NCI-H2107 (cell line): ENCODE measurements at regions not wholly inside any gene's neighbourhood (a gene's known extent, or its start where the extent isn't known, plus 50 kb on each side); places are given as distances from the start of the nearest gene placed in this dataset.
"Not testable (repeated sequence)": the region's sequence is repeated elsewhere in the genome, so short reads cannot be mapped to it uniquely, and the experiment has no call there.

Source experiments
- DNase-seq: peaks from one replicate; lab custom pipeline; 2025; lab: John Stamatoyannopoulos, UW

- DNase-seq, result no peak
These were observed 158.3 kb downstream of the PDCD6IP start for GRCh38 chr3:33956776-33957175.

DNA sequence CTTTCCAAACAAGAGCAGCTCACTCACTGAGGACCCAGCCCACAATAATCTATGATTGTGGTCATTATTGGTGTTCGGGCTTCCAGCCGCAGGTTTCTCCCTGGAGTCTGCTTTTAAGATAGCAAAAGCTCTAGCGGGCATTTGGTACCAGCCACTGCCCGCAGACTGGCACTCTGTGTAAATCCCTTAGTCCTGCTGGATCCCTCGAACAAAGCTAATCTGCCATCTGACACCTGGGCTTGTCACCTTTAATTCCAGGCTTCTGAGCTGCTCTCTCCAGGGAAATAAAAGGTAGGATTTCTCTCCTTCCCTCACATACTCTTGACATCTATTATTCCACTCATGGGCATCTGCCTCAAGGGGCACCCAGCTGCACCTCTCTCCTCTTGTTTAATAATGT, 158.7 kb downstream of the PDCD6IP start:
- no peak for DNase-seq

DNA sequence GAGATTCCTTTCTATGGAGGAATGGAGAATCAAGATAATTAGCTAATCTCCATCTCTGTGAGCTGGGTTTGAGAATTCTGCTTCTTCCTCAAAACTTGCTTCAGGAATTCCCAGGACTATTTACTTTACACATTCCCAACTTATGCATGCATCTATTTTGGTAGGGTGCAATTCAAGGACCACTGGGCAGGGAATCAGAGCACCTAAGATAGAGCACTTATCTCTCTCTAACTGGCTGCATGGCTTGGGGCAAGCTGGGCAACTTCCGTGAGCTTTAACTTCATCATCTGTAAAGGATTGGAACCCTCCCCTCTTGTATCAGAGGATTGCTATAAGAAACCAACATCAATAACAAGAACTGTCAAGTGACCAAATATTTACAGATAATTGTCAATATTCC, 160.2 kb downstream of the PDCD6IP start:
- DNase-seq, result no peak

- DNase-seq, result no peak
These were observed 164.0 kb downstream of the PDCD6IP start for GRCh38 chr3:33962396-33962795.

GRCh38 chr3:33970180-33970579, 171.8 kb downstream of the PDCD6IP start:
- not testable (repeated sequence) for DNase-seq

GRCh38 chr3:33971055-33971454, 172.6 kb downstream of the PDCD6IP start:
- DNase-seq, result no peak

- no peak for DNase-seq
These were observed 177.0 kb downstream of the PDCD6IP start for GRCh38 chr3:33975463-33975862.

DNA sequence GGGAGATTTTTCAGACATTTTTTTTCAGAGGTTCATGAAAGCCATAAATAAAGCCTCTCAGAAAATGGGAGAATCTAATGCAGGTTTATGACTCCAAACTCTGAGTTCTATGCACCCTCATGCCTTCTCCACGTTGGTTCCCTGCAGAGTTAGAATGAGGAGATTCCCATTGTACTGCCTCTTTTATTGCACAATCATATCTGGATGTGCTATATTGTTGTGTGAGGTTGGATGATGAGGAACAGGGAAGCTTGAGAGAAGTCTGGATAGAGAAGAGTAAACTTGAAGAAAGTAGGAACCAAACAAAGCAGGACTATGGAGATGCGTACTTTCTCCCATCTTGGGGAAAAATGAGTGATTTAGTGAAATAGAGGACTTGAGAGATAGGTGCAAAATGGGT, 178.8 kb downstream of the PDCD6IP start:
- DNase-seq, result no peak

- no peak for DNase-seq
These were observed 181.8 kb downstream of the PDCD6IP start for GRCh38 chr3:33980252-33980651.

- DNase-seq, result no peak
These were observed 183.9 kb downstream of the PDCD6IP start for GRCh38 chr3:33982269-33982798.

- not testable (repeated sequence) for DNase-seq
These were observed 184.5 kb downstream of the PDCD6IP start for GRCh38 chr3:33982949-33983348.

DNA sequence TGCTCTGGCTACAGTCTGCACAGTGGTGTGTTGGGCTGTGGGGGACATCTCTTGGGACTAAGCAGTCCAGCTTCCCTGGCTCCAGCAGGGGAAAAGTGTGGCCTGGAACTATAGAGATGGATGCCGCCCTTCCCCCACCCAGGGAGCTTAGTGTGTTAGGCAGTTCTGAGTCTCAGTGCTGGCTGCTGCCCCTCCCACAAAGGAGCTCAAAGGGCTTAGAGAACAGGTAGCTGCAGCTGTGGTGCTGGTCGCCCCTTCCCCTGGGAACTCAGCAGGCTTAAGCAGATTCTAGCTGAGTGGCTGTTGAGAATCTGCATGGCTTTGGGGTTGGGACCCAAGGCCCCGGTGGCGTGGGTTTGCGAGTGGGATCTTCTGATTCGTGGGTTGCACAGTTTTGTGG, 190.8 kb downstream of the PDCD6IP start:
- DNase-seq, result no peak

DNA sequence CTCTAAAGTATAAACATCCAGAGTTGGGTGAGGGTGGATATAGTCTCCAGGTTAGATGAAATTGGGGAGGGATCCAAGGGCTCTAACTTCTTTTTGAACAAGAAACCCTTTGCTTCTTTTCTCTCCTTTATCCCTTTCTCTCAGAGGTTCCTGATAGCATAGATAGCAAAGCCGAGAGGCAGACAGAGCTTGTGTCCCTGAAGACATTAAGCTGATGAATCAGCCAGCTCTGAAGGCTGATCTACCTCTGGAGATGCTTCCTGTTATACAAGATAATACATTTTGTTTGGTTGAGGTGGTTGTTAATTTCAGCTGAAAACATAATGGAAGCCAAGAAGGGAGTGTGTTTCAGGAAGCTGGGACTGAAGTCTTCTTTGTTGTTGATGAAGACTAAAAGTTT, 193.2 kb downstream of the PDCD6IP start:
- no peak for DNase-seq

GRCh38 chr3:33993631-33994030, 195.2 kb downstream of the PDCD6IP start:
- DNase-seq, result no peak

DNA sequence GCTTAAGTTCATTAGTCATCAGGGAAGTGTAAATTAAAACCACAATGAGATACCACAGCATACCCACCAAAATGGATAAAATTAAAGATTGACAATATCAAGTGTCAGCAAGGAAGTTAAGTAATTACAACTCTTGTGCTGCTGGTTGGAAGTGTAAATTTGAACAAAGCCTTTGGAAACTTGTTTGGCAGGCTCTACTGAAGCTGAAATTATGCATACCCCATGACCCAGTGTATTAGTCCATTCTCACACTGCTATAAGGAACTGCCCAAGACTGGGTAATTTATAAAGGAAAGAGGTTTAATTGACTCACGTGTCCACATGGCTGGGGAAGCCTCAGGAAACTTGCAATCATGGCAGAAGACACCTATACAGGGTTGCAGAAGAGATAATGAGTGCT, 196.1 kb downstream of the PDCD6IP start:
- DNase-seq, result no peak

GRCh38 chr3:34000301-34000700, 201.9 kb downstream of the PDCD6IP start:
- DNase-seq, result no peak

GRCh38 chr3:34001022-34001421, 202.6 kb downstream of the PDCD6IP start:
- DNase-seq, result no peak

DNA sequence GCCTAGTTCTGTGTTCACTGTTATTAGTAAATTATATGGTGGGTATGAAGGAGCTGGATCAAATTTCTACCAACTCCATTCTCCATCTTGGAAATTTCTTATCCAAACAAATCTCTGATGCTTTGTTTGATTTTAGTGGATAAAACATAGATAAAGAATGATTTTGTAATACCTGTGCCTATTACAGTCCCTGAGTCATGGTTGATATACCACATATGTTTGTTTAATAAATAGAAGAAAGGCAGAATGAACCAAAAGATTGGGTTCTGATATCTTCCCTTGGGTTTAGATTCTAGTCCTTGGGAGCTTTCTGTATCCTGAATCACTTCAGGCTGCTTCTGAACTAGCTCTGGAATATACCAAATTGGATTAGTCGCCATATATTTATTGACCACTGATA, 203.6 kb downstream of the PDCD6IP start:
- no peak for DNase-seq

DNA sequence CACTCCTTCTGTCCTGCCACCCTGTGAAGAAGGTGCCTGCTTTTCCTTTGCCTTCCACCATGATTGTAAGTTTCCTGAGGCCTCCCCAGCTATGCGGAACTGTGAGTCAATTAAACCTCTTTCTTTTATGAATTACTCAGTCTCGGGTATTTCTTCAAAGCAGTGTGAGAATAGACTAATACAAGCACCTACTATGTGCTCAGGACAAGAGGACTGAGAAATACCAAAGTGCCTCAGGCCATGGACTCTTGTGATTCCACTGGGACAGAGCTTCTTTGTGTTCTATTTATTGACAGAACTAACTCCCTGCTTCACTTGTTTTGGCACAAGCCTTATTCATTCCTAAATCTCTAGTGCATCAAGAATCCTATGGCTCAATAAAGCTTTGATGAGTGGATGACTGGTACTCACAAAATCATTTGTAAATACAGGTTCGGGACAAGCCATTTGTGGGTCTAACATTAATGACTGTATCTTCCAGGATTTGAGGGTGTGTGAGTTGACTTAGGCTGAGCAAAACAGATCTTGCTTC, 204.2 kb downstream of the PDCD6IP start:
- no peak for DNase-seq

DNA sequence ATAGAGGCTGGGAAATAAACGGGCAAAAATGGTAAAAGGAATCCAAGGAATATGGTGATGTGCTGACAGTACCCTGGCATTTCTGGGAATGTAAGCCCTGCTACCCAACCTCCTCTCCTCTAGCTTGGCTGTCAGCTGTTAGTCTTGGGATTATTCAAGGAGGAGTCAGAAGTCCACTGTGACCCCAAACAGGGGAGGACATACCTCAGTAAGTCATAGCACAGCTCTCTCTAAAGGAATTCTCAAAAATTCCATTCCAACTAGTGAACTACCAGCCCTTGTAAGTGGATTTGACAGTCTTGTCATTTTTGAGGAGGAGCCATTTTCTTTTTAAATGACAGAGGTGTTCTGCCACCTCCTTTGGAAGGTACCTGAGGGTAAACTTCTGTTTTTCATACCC, 207.5 kb downstream of the PDCD6IP start:
- no peak for DNase-seq

- no peak for DNase-seq
These were observed 209.8 kb downstream of the PDCD6IP start for GRCh38 chr3:34008191-34008590.

DNA sequence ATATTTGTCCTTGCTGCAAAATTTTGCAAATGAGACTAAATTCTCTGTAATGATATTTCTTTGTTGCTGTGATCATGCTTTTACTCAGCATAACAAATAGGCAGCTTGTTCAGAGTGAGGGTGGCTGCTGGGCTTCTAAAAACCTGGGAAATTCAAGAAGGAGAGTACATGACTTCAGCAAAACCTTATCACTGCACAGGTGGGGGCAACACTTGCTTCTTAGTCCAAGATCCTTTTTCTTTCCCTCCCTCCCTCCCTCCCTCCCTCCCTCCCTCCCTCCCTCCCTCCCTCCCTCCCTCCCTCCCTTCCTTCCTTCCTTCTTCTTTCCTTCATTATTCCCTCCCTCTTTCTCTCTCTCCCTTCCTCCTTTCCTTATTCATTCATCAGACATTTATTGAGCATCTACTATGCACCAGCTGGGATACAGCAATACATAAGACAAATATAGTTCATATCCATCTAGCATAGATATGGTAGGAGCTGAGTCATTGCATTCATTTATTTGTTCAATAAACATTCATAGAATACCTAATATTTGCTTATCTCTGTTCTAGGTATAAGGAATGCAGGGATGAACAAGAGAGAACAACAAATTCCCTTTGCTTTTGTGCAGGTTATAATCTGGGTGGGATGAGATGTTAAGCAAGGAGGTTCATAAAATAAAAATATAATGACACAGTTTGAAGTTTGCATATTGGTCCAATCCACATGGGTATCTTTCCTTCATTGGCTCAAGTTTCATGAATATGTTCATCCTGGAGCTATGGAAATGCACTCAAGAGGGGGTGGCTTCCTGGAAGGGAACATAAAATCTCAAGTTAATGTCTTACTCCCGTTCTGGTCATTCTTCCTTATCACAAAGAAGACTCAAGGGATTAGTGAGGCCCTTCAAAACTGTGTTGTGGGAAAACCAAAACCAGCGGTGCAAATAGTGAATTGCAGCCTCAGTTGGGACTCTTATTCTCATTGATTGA, 210.7 kb downstream of the PDCD6IP start:
- no peak for DNase-seq
